B cell (primary cell): ENCODE measurements at regions not wholly inside any gene's neighbourhood (a gene's known extent, or its start where the extent isn't known, plus 50 kb on each side); places are given as distances from the start of the nearest gene placed in this dataset.

Experiments
- CTCF ChIP-seq: fragments of 200-600 bp; IDR thresholded peaks from one replicate; pipeline ENCODE4 v1.8.0; 2022; ENCODE audit warnings: antibody characterized with exemption, mild to moderate bottlenecking
- EZH2 ChIP-seq: IDR thresholded peaks from 2 replicates; pipeline ENCODE4 v1.6.1; 2012; ENCODE audit warnings: borderline replicate concordance, low read depth, mild to moderate bottlenecking, moderate library complexity, low read length; ENCODE audit not compliant: insufficient read depth, poor library complexity, severe bottlenecking

DNA sequence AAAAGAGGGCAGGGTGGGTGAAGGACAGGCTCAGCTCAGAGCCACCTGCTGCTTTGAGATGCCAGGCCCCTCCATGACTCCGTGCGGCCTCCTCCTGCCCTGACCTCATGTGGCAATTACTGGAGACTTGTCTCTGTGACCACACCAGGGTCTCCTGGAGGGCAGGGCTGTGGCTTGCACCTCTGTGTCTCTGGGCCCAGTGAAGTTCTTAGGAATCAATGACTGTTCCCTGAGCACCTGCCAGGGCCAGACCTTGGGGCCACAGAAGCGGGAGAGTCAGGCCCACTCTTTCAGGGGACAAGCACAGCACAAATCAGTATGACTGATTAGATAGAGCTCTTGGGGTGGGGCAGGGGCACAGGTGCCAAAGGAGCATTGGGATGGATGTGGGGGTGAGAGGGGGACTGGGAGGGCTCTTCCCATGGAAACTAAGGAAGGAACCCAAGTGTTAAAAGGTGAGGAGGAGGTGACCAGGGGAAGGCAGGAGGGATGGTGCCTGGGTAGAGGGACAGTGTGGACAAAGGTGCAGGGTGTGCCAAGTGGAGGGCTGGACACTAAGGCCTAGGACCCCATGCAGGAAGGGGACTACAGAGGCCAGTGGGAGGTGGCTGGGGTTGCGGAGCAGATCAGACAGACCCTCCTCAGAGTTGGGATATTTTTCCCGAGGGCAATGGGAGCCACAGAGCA lies 77.3 kb upstream of the SHISAL1 start:
- TF ChIP-seq CTCF (no peak), EZH2 (no peak)
